ENCODE measurements at regions not wholly inside any gene's neighbourhood (a gene's known extent, or its start where the extent isn't known, plus 50 kb on each side); places are given as distances from the start of the nearest gene placed in this dataset.

GRCh38 chr11:122319691-122320620, 203.9 kb upstream of the BLID start:
- Mint-ChIP-seq H3K27me3 (ENCODE audit: low read depth) (no peaks in the 10 kb centered on the region), H3K4me3 (no peak overlapping the region), H3K36me3 (ENCODE audit: insufficient read depth in 2 of 2) (no peaks in the 10 kb centered on the region), H3K27ac (no peak overlapping the region), H3K9me3 (no peaks in the 10 kb centered on the region), H3K4me1 (ENCODE audit: low read depth) (no peaks in the 10 kb centered on the region)
- DNase-seq: no peak
- no peak for ATAC-seq (replicated peaks in 1 of 2)

GRCh38 chr11:122319085-122319484, 203.1 kb upstream of the BLID start:
- ATAC-seq (replicated peaks in 1 of 2) (no peak), DNase-seq (no peak)
- H3K4me3 Mint-ChIP-seq: no peak overlapping the region
- no peak overlapping the region for H3K27ac Mint-ChIP-seq
- H3K4me1 Mint-ChIP-seq (ENCODE audit: low read depth): no peaks in the 10 kb centered on the region
- no peaks in the 10 kb centered on the region for H3K9me3 Mint-ChIP-seq
- no peaks in the 10 kb centered on the region for H3K36me3 Mint-ChIP-seq (ENCODE audit: insufficient read depth in 2 of 2)
- no peaks in the 10 kb centered on the region for H3K27me3 Mint-ChIP-seq (ENCODE audit: low read depth)

- no peaks in the 10 kb centered on the region for H3K27me3 Mint-ChIP-seq (ENCODE audit: low read depth)
- DNase-seq (no peak), ATAC-seq (replicated peaks in 1 of 2) (no peak)
- H3K9me3 Mint-ChIP-seq: no peaks in the 10 kb centered on the region
- H3K27ac Mint-ChIP-seq: no peak overlapping the region
- no peak overlapping the region for H3K4me3 Mint-ChIP-seq
- no peaks in the 10 kb centered on the region for H3K4me1 Mint-ChIP-seq (ENCODE audit: low read depth)
- H3K36me3 Mint-ChIP-seq (ENCODE audit: insufficient read depth in 2 of 2): no peaks in the 10 kb centered on the region
These were observed 201.3 kb upstream of the BLID start for GRCh38 chr11:122317305-122317704.

- Mint-ChIP-seq H3K4me1 (ENCODE audit: low read depth) (no peaks in the 10 kb centered on the region), H3K27me3 (ENCODE audit: low read depth) (peaks cover 6% of the 10 kb centered on the region), H3K4me3 (no peak overlapping the region), H3K36me3 (ENCODE audit: insufficient read depth in 2 of 2) (no peaks in the 10 kb centered on the region), H3K27ac (no peak overlapping the region), H3K9me3 (no peaks in the 10 kb centered on the region)
- ATAC-seq (replicated peaks in 1 of 2): no peak
- no peak for DNase-seq
These were observed 197.6 kb upstream of the BLID start for GRCh38 chr11:122313581-122313980.

GRCh38 chr11:122311216-122311755, 195.3 kb upstream of the BLID start:
- Mint-ChIP-seq H3K4me1 (ENCODE audit: low read depth) (no peaks in the 10 kb centered on the region), H3K36me3 (ENCODE audit: insufficient read depth in 2 of 2) (no peaks in the 10 kb centered on the region), H3K27ac (no peak overlapping the region), H3K27me3 (ENCODE audit: low read depth) (peaks cover 6% of the 10 kb centered on the region), H3K9me3 (no peaks in the 10 kb centered on the region), H3K4me3 (no peak overlapping the region)
- no peak for ATAC-seq (replicated peaks in 1 of 2)
- no peak for DNase-seq

- no peaks in the 10 kb centered on the region for H3K4me1 Mint-ChIP-seq (ENCODE audit: low read depth)
- ATAC-seq (replicated peaks in 1 of 2) (no peak), DNase-seq (no peak)
- H3K36me3 Mint-ChIP-seq (ENCODE audit: insufficient read depth in 2 of 2): no peaks in the 10 kb centered on the region
- H3K27me3 Mint-ChIP-seq (ENCODE audit: low read depth): peaks cover 6% of the 10 kb centered on the region
- H3K4me3 Mint-ChIP-seq: no peak overlapping the region
- H3K9me3 Mint-ChIP-seq: no peaks in the 10 kb centered on the region
- H3K27ac Mint-ChIP-seq: no peak overlapping the region
These were observed 194.8 kb upstream of the BLID start for GRCh38 chr11:122310766-122311165.

GRCh38 chr11:122309262-122309925, 193.4 kb upstream of the BLID start:
- Mint-ChIP-seq H3K27ac (no peak overlapping the region), H3K4me1 (ENCODE audit: low read depth) (no peaks in the 10 kb centered on the region), H3K9me3 (no peaks in the 10 kb centered on the region), H3K27me3 (ENCODE audit: low read depth) (peaks cover 6% of the 10 kb centered on the region), H3K4me3 (no peak overlapping the region), H3K36me3 (ENCODE audit: insufficient read depth in 2 of 2) (no peaks in the 10 kb centered on the region)
- DNase-seq (no peak), ATAC-seq (replicated peaks in 1 of 2) (no peak)

GRCh38 chr11:122308226-122308625, 192.2 kb upstream of the BLID start:
- H3K4me3 Mint-ChIP-seq: no peak overlapping the region
- H3K4me1 Mint-ChIP-seq (ENCODE audit: low read depth): no peaks in the 10 kb centered on the region
- ATAC-seq (replicated peaks in 1 of 2): no peak
- no peak overlapping the region for H3K27ac Mint-ChIP-seq
- no peak for DNase-seq
- no peaks in the 10 kb centered on the region for H3K9me3 Mint-ChIP-seq
- no peaks in the 10 kb centered on the region for H3K36me3 Mint-ChIP-seq (ENCODE audit: insufficient read depth in 2 of 2)
- peaks cover 6% of the 10 kb centered on the region for H3K27me3 Mint-ChIP-seq (ENCODE audit: low read depth)

- Mint-ChIP-seq H3K4me1 (ENCODE audit: low read depth) (no peaks in the 10 kb centered on the region), H3K4me3 (no peak overlapping the region), H3K27ac (no peak overlapping the region), H3K9me3 (no peaks in the 10 kb centered on the region), H3K36me3 (ENCODE audit: insufficient read depth in 2 of 2) (no peaks in the 10 kb centered on the region), H3K27me3 (ENCODE audit: low read depth) (peaks cover 6% of the 10 kb centered on the region)
- no peak for DNase-seq
- ATAC-seq (replicated peaks in 1 of 2): no peak
These were observed 191.5 kb upstream of the BLID start for GRCh38 chr11:122307476-122308035.

- Mint-ChIP-seq H3K27ac (no peak overlapping the region), H3K36me3 (ENCODE audit: insufficient read depth in 2 of 2) (no peaks in the 10 kb centered on the region), H3K9me3 (no peaks in the 10 kb centered on the region), H3K27me3 (ENCODE audit: low read depth) (peaks cover 6% of the 10 kb centered on the region), H3K4me1 (ENCODE audit: low read depth) (no peaks in the 10 kb centered on the region), H3K4me3 (no peak overlapping the region)
- DNase-seq: no peak
- no peak for ATAC-seq (replicated peaks in 1 of 2)
These were observed 190.9 kb upstream of the BLID start for GRCh38 chr11:122306831-122307391.

- Mint-ChIP-seq H3K4me1 (ENCODE audit: low read depth) (no peaks in the 10 kb centered on the region), H3K36me3 (ENCODE audit: insufficient read depth in 2 of 2) (no peaks in the 10 kb centered on the region), H3K9me3 (no peaks in the 10 kb centered on the region), H3K4me3 (no peak overlapping the region), H3K27me3 (ENCODE audit: low read depth) (peaks cover 6% of the 10 kb centered on the region), H3K27ac (no peak overlapping the region)
- DNase-seq (no peak), ATAC-seq (replicated peaks in 1 of 2) (no peak)
These were observed 189.7 kb upstream of the BLID start for GRCh38 chr11:122305426-122306320.

GRCh38 chr11:122304973-122305372, 189.0 kb upstream of the BLID start:
- DNase-seq (no peak), ATAC-seq (replicated peaks in 1 of 2) (no peak)
- Mint-ChIP-seq H3K27ac (no peak overlapping the region), H3K27me3 (ENCODE audit: low read depth) (peaks cover 6% of the 10 kb centered on the region), H3K4me1 (ENCODE audit: low read depth) (no peaks in the 10 kb centered on the region), H3K4me3 (no peak overlapping the region), H3K9me3 (peaks cover 0 to 2% of the 10 kb centered on the region in 2 donors), H3K36me3 (ENCODE audit: insufficient read depth in 2 of 2) (peaks cover 1 to 2% of the 10 kb centered on the region in 2 donors)

Data from activated T-cell treated with anti-CD3 and anti-CD28 coated beads, Interleukin-2, amount 50 U/mL, for 72 hours (primary cell).